Lung (tissue), 11 donors: ENCODE measurements at regions not wholly inside any gene's neighbourhood (a gene's known extent, or its start where the extent isn't known, plus 50 kb on each side); places are given as distances from the start of the nearest gene placed in this dataset.
A peak's percentile ranks its signal among the peaks of the same experiment; 100 is the strongest.

ENCODE experiments used
- ATAC-seq: fragments of 200-7000 bp; cut with Tn5 transposase; one replicate; pipeline ENCODE4 v1.9.1; 2020; ENCODE audit warnings: moderate number of reproducible peaks; ENCODE audit not compliant: insufficient read depth, low FRiP score
- DNase-seq, 3 donors: peaks; one replicate each; pipeline ENCODE4 v3.0.0-alpha.2; 2013 to 2017
- H3K27ac ChIP-seq, 2 donors: one replicate each; pipeline ENCODE4 v1.5.1; 2013; ENCODE audit warnings: mild to moderate bottlenecking in 2 of 2, moderate library complexity in 2 of 2, control low read depth in 1 of 2, inconsistent platforms in 1 of 2, low read depth in 1 of 2, low read length in 1 of 2
- H3K27me3 ChIP-seq, 3 donors: one replicate each; pipeline ENCODE4 v1.5.1; 2013; ENCODE audit warnings: low read length in 2 of 3; ENCODE audit not compliant: control insufficient read depth in 3 of 3, insufficient read depth in 3 of 3
- H3K36me3 ChIP-seq, 4 donors: one replicate each; pipeline ENCODE4 v1.5.1; 2013; ENCODE audit warnings: low read length in 4 of 4, mild to moderate bottlenecking in 1 of 4, moderate library complexity in 1 of 4; ENCODE audit not compliant: control insufficient read depth in 4 of 4, insufficient read depth in 4 of 4
- H3K4me1 ChIP-seq, 5 donors: one replicate each; pipeline ENCODE4 v1.5.1; 2013; ENCODE audit warnings: low read length in 5 of 5, mild to moderate bottlenecking in 2 of 5, moderate library complexity in 1 of 5; ENCODE audit not compliant: control insufficient read depth in 5 of 5, insufficient read depth in 5 of 5
- H3K4me3 ChIP-seq: one replicate; pipeline ENCODE4 v1.5.1; 2013; ENCODE audit warnings: mild to moderate bottlenecking, control low read depth, moderate library complexity
- H3K9ac ChIP-seq, 2 donors: one replicate each; pipeline ENCODE4 v1.5.1; 2013; ENCODE audit warnings: low read length in 2 of 2, control low read depth in 1 of 2; ENCODE audit not compliant: insufficient read depth in 1 of 2
- H3K9me3 ChIP-seq, 4 donors: one replicate each; pipeline ENCODE4 v1.5.1; 2013; ENCODE audit warnings: low read length in 3 of 4, mild to moderate bottlenecking in 1 of 4, moderate library complexity in 1 of 4; ENCODE audit not compliant: control insufficient read depth in 4 of 4, insufficient read depth in 3 of 4
- CTCF ChIP-seq: IDR thresholded peaks from 2 replicates; pipeline ENCODE4 v1.5.1; 2012; ENCODE audit warnings: mild to moderate bottlenecking; ENCODE audit errors: control extremely low read depth, extremely low read depth
- WGBS, 2 donors: extraction: QIAGEN DNeasy Blood & Tissue Kit; methylation state at CpG; one replicate each; pipeline ENCODE4 v1.1.7; 2013; 5-methylcytosine and 5-hydroxymethylcytosine counted together
- donor health status: control.
- donor health status: control.
- donor health status: Bipolar disorder and iron deficiency.
- donor health status: healthy.
- donor health status: DM: yes; HTN: yes; CAD: no.

DNA sequence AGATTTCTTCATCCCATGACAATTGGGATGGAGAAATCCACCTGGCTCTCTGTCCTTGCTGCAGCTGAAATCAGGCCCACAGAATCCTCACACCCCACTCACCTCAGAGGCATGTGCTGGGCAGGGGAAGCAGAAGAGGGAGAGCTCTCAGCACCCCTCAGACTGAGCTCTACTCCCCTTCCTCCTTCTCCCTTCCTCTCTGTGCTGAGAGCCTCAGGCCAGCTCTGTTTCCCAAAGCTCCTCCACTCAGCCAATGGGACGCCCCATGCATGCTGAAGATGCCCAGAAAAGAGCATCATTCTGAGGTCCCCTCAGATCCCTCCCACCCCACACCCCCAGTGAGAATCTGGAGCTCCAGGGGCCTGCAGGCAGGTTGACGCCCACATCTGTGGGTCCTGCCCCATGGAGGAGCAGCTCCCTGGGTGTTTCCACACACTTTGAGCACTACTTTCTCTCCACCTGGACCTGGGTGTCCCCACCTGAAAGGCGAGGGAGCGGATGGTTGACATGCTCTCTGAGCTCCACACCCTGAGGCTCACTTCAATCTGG is 637.7 kb upstream of the ID2 start:
- H3K4me1 ChIP-seq: no peaks in the 10 kb centered on the region
- H3K9me3 ChIP-seq: peaks cover 0 to 2% (median 0%) of the 10 kb centered on the region in 4 donors
- DNase-seq (no peak), ATAC-seq (no peak)
- H3K27me3 ChIP-seq: no peaks in the 10 kb centered on the region
- 93 to 99% methylated on average over 4 of the region's 4 CpGs for WGBS, 2 donors
- H3K9ac ChIP-seq: no peak overlapping the region
- H3K27ac ChIP-seq: no peak overlapping the region
- TF ChIP-seq CTCF: no peak
- H3K4me3 ChIP-seq: no peak overlapping the region
- H3K36me3 ChIP-seq: no peaks in the 10 kb centered on the region

- no peak for TF ChIP-seq CTCF
- WGBS, 2 donors: 94 to 95% methylated on average over 6 of the region's 6 CpGs
- no peak for DNase-seq
- no peak overlapping the region for H3K4me3 ChIP-seq
- ATAC-seq: no peak
- H3K27me3 ChIP-seq: no peaks in the 10 kb centered on the region
- no peak overlapping the region for H3K9ac ChIP-seq
- H3K27ac ChIP-seq: no peak overlapping the region
- no peaks in the 10 kb centered on the region for H3K4me1 ChIP-seq
- peaks cover 0 to 2% (median 0%) of the 10 kb centered on the region in 4 donors for H3K9me3 ChIP-seq
- no peaks in the 10 kb centered on the region for H3K36me3 ChIP-seq
Observed at GRCh38 chr2:8045081-8045614, 636.7 kb upstream of the ID2 start.

DNA sequence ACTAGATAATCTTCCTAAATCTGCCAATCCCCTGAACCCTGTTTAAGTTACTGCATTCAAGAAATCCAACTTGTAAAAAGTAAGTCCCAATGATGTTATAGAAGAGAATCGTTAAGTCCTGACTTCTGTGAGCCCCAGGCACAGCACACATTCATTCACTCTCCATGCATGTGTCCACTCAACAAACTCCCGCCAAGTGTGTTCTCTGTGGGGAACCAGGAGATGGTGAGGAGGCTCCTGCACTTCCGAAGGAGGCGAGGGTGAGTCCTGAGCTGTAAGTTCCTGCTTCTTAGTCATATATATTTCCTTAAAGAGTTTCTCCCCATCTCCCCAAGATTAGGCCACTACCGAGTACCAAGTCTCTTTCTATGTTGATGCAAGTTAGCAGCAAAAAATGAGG is 635.0 kb upstream of the ID2 start:
- ATAC-seq: no peak
- no peak for TF ChIP-seq CTCF
- Histone ChIP-seq H3K9ac (no peak overlapping the region), H3K36me3 (no peaks in the 10 kb centered on the region), H3K27ac (no peak overlapping the region), H3K27me3 (no peaks in the 10 kb centered on the region), H3K4me1 (no peaks in the 10 kb centered on the region), H3K9me3 (peaks cover 0 to 2% (median 0%) of the 10 kb centered on the region in 4 donors), H3K4me3 (no peak overlapping the region)
- 97 to 99% methylated on average over 5 of the region's 5 CpGs for WGBS, 2 donors
- no peak for DNase-seq

DNA sequence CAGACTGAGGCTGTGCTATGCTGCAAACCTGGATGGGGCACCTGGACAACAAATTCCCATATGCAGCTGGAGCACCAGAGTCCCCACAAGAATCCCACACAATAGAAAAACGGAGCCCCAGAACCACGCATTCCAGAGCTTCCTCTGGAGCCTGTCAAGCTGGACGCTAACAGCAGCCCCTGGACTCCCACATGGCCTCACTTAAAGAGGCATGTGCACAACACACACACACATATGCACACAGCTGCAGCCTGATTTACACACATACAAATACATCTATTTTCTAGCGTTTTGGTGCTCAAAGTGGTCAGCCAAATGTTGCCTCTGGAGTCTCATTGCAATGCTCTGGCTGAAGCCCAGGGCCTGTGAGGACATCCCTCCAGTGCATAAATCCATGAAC is 632.7 kb upstream of the ID2 start:
- Histone ChIP-seq H3K4me3 (no peak overlapping the region), H3K36me3 (no peaks in the 10 kb centered on the region), H3K9ac (no peak overlapping the region), H3K4me1 (no peaks in the 10 kb centered on the region), H3K27me3 (no peaks in the 10 kb centered on the region), H3K9me3 (no peaks in the 10 kb centered on the region), H3K27ac (no peak overlapping the region)
- 78 to 89% methylated on average over 4 of the region's 4 CpGs for WGBS, 2 donors
- TF ChIP-seq CTCF: no peak
- ATAC-seq: no peak
- DNase-seq: peak in 2 of 3 donors; percentile 21 to 57
